ENCODE measurements at regions not wholly inside any gene's neighbourhood (a gene's known extent, or its start where the extent isn't known, plus 50 kb on each side); places are given as distances from the start of the nearest gene placed in this dataset.

DNA sequence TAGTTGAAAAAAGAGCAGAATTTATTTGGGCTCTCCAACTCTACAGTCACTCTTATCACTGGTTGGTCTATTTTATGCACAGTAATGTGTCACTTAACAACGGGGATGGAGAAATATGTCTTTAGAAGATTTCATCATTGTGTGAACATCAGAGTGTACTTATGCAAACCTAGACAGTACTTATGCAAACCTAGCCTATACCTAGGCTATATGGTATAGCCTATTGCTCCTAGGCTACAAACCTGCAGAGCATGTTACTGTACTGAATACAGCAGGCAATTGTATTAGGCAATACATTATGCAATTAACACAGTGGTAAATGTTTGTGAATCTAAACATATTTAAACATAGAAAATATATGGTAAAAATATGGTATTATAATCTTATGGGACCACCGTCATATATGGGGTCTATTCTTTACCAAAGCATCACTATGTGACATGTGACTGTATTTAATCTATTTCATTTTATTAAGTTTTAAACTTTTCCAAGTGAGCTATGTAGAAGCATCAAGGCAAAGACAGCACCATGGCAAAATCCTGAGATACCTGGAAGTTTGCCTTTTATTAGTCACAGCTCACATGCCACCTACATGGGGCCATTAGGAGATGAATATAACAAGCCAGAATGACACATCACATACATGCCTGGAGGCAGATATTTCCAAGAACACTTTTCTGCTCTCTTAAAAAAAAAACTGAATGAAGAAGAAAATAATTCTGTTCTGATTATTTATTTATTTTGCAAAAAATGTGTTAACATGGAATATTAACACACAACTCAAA is 537.4 kb downstream of the TUSC7 start:
- no peaks in the 10 kb centered on the region for H3K9me3 ChIP-seq (ENCODE audit: low read depth, low read length)
- H3K4me1 ChIP-seq (ENCODE audit: insufficient read depth, low read length), result no peaks in the 10 kb centered on the region

DNA sequence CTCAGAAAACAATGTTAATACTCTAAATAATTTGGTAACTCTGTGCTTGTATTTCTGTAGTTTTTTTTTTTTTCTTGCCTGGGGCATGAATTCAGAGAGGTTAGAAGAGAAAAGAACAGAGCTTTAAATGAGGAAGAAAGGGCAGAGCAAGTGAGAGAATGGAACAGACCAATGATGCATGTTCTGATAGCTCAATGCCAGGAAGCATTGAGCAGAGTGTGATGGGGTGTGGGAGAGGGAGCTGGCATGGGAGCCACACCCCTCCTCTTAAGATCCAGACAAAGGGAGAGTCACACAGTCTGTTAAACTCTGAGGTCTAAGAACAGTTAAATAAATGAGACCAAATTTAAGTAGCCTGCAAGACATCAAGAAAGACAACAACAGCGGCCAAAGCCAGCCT is 538.6 kb downstream of the TUSC7 start:
- Histone ChIP-seq H3K4me1 (ENCODE audit: insufficient read depth, low read length) (no peaks in the 10 kb centered on the region), H3K9me3 (ENCODE audit: low read depth, low read length) (no peaks in the 10 kb centered on the region), H3K27me3 (ENCODE audit: insufficient read depth, low read length) (no peaks in the 10 kb centered on the region), H3K4me3 (ENCODE audit: low read length) (no peak overlapping the region)

More for the DNA sequence above, 537.4 kb downstream of the TUSC7 start:
- Histone ChIP-seq H3K27me3 (ENCODE audit: insufficient read depth, low read length) (no peaks in the 10 kb centered on the region), H3K4me3 (ENCODE audit: low read length) (no peak overlapping the region)

DNA sequence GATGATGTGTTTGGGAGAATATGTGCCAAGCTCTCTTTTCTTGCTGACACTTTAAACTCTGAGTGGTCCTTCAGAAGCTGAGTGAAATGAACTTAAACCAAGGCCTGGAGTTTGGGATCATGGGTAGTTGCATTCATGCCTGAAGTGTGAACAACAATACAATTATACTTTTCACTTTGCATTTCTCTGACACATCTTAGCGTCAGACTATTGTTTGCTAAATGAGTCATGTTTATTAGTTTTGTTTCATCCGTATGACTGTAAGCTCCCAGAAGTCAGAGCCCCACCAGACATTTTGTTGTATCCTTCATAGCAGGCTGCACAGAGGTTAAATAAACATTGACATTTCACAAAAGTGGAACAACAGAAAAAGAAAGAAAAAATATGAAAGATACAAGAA is 542.6 kb downstream of the TUSC7 start:
- no peaks in the 10 kb centered on the region for H3K4me1 ChIP-seq (ENCODE audit: insufficient read depth, low read length)
- no peak overlapping the region for H3K4me3 ChIP-seq (ENCODE audit: low read length)
- H3K27me3 ChIP-seq (ENCODE audit: insufficient read depth, low read length), result no peaks in the 10 kb centered on the region
- no peaks in the 10 kb centered on the region for H3K9me3 ChIP-seq (ENCODE audit: low read depth, low read length)

DNA sequence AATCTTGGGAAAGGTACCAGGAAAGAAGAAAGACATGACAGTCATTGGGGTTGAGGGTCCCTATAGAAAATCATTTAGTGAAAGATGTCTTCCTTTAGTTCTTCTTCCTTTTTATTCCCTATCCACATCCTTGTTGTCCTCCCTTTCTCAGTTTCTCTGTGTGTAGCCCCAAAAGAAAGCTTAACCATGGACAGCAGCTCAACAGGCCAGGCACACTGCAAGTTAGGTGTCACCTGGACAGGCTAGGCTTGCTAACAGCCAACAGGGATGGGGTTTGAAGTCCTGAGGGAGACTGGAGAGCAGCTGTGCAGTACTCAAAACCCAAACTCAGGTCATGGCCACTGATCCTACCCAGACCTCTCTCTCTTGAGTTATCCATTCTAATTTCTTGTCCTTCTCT is 543.1 kb downstream of the TUSC7 start:
- Histone ChIP-seq H3K4me3 (ENCODE audit: low read length) (no peak overlapping the region), H3K4me1 (ENCODE audit: insufficient read depth, low read length) (no peaks in the 10 kb centered on the region), H3K9me3 (ENCODE audit: low read depth, low read length) (no peaks in the 10 kb centered on the region), H3K27me3 (ENCODE audit: insufficient read depth, low read length) (no peaks in the 10 kb centered on the region)

DNA sequence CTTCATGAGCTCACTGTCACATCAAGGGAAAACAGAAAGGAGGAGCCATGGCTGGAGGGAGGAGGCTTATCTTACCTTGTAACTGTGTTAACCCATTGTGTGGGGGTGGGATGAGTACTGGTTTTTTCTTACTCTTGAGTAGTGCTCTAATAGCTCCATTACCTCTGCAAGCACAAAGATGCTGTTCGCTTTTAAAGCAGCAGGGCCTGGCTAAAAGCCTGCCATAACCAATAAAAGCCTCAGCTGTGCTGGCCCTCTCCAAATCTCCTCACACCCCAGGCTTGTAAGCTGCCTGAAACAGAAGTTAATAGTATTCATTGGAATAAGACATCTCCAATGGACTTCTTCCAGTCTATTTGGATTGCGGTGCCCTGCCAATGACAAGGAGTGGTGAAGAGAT is 544.1 kb downstream of the TUSC7 start:
- no peaks in the 10 kb centered on the region for H3K9me3 ChIP-seq (ENCODE audit: low read depth, low read length)
- H3K4me3 ChIP-seq (ENCODE audit: low read length), result no peak overlapping the region
- H3K4me1 ChIP-seq (ENCODE audit: insufficient read depth, low read length), result no peaks in the 10 kb centered on the region
- H3K27me3 ChIP-seq (ENCODE audit: insufficient read depth, low read length), result no peaks in the 10 kb centered on the region

DNA sequence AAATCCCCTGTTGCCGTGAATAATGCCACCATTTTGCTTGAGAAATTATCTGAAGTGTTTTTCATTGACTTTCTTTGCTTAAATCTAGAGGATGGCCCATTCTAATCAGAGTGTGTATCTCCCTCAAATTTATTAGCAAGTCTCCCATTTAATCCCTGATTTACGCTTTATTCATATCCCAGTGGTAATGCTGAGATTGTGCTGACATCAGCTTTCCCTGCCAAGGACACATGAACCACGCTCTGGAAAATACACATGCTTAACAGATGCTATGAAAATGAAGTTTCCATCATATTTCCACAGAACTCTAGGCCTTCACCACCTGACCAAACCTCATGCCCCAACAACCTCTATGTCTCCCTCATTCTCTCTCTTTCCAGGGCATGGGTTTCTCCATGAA is 545.4 kb downstream of the TUSC7 start:
- H3K27me3 ChIP-seq (ENCODE audit: insufficient read depth, low read length), result no peaks in the 10 kb centered on the region
- no peak overlapping the region for H3K4me3 ChIP-seq (ENCODE audit: low read length)
- no peaks in the 10 kb centered on the region for H3K4me1 ChIP-seq (ENCODE audit: insufficient read depth, low read length)
- H3K9me3 ChIP-seq (ENCODE audit: low read depth, low read length), result no peaks in the 10 kb centered on the region

DNA sequence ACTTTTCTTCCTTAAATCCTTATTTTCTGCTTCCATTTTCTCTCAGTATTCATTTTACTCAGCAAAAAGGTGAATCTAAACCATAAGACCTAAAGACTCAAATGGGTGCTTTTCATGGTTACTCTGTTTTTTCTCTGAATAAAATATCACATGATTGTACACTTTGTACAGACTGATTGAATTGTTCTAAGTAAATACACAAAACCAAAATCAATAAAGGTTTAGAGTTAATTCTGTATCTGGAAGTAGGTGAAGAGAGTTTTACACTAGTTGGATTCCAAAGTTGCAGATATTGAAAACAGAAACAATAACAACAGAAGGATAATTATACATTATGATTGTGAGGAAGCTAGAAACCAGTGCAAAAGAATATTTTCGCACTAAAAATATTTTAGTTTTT is 546.2 kb downstream of the TUSC7 start:
- no peaks in the 10 kb centered on the region for H3K4me1 ChIP-seq (ENCODE audit: insufficient read depth, low read length)
- H3K27me3 ChIP-seq (ENCODE audit: insufficient read depth, low read length), result no peaks in the 10 kb centered on the region
- H3K4me3 ChIP-seq (ENCODE audit: low read length), result no peak overlapping the region
- H3K9me3 ChIP-seq (ENCODE audit: low read depth, low read length), result no peaks in the 10 kb centered on the region

DNA sequence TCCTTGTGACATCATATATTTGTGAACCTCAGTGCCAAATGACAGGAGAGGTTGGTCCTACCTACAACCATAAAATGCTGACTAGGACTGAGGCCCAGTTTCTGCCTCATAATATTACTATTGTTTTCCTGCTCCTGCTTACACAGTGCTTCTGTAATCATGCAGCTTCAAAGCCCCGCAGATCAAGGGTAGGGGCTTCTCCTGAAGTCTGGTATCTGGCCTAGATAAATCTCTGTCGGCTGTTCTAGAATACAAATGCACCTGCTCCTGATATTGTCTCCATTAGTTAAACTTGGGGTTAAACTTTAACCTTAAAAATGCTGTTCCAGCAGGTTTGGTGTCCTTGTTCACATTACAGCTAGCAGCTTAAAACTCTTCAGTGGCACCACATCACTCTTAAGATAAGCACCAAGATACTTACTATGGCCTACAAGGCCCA is 552.4 kb downstream of the TUSC7 start:
- no peaks in the 10 kb centered on the region for H3K9me3 ChIP-seq (ENCODE audit: low read depth, low read length)
- H3K4me3 ChIP-seq (ENCODE audit: low read length), result no peak overlapping the region
- no peaks in the 10 kb centered on the region for H3K4me1 ChIP-seq (ENCODE audit: insufficient read depth, low read length)
- H3K27me3 ChIP-seq (ENCODE audit: insufficient read depth, low read length), result no peaks in the 10 kb centered on the region

DNA sequence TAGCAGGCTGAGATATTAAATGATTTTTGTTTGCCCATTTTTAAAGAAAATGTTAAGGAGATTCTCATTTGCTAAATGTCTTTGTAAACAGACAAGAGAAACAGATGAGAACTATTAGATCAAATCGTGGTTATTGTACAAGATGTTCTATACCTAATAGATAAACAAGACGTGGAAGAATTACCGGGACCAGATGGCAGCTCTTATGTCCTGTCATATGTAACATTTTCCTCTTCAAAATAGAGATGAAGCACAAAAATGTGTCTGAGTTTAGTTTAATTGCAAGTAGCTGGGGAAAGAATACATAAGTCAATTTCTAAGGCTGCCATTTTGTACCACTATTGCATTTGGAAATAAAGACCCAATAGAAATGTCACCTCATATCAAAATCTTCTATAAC is 553.7 kb downstream of the TUSC7 start:
- Histone ChIP-seq H3K4me3 (ENCODE audit: low read length) (no peak overlapping the region), H3K27me3 (ENCODE audit: insufficient read depth, low read length) (no peaks in the 10 kb centered on the region), H3K9me3 (ENCODE audit: low read depth, low read length) (no peaks in the 10 kb centered on the region), H3K4me1 (ENCODE audit: insufficient read depth, low read length) (no peaks in the 10 kb centered on the region)

DNA sequence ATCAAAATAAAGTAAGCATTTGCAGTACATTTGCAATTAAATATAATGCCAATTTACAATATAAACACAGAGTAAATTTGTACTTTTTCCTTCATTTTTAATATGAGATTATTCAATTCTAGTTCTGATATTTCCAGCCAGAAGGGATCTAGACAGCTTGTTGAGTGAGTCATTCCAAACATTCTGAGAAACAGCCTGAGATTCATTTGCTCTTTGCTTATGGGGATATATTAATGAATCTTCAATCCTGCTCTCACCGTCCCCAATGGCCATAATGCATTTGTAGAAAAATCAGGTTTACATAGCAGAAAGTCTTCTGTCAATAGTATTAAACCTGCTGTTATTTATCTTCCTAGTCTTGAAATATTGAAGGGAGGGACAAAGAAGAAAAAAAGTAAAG is 554.2 kb downstream of the TUSC7 start:
- Histone ChIP-seq H3K4me3 (ENCODE audit: low read length) (no peak overlapping the region), H3K27me3 (ENCODE audit: insufficient read depth, low read length) (no peaks in the 10 kb centered on the region), H3K9me3 (ENCODE audit: low read depth, low read length) (no peaks in the 10 kb centered on the region), H3K4me1 (ENCODE audit: insufficient read depth, low read length) (no peaks in the 10 kb centered on the region)

DNA sequence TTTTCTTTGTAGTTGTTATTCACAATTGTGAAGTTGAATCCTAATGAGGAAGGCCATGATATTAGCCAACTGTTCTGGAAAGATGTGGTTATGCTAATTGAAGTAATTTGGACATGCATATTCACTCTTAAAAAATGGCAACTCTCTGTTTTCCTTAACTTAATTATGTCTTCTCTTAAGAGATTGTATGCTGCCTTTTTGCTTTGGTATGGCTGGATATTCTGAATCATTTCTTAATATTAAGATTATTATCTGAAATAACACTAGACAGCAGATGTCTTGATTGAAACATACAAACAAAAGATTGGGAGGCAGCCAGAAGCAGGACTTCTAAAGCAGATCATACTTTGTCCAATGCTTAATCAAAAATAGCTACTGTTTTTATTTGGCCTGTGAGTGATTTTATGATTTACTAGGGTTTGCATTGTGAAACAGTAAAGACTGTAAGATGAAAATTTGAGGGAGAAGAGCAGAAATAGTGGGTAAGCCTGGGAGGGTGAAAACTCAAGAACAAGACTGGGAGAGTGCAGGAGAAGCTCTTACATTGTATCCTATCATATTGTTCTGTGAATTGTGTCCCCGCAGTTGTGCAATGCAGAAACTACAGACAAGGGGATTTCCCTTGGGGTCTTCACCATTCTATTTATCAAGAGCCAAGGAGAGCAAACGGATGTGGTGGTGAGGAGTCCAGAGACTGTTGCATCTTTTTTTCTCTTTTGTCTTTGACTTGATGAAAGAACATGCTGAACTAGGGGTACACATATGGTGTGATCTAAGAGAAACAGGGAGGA is 554.8 kb downstream of the TUSC7 start:
- Histone ChIP-seq H3K4me1 (ENCODE audit: insufficient read depth, low read length) (no peaks in the 10 kb centered on the region), H3K9me3 (ENCODE audit: low read depth, low read length) (no peaks in the 10 kb centered on the region), H3K4me3 (ENCODE audit: low read length) (no peak overlapping the region), H3K27me3 (ENCODE audit: insufficient read depth, low read length) (no peaks in the 10 kb centered on the region)

DNA sequence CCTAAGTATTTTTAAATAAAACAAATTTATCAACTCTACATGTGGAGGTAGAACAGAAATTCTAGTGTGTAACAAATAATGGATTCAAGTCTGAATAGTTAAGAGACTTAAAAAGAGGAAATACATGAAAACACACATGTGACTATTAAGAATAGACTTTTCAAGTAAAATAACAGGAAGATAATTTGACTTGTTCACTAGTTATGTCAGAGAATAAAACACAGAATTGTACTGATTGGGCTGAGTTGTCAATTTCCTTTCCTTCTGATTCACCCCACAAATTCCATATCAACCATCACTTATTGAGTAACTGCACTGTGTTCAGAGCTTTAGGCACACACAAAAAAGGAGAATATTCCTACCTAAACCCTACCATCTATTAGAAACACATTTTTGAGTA is 557.2 kb downstream of the TUSC7 start:
- Histone ChIP-seq H3K4me3 (ENCODE audit: low read length) (no peak overlapping the region), H3K27me3 (ENCODE audit: insufficient read depth, low read length) (no peaks in the 10 kb centered on the region), H3K4me1 (ENCODE audit: insufficient read depth, low read length) (no peaks in the 10 kb centered on the region)

DNA sequence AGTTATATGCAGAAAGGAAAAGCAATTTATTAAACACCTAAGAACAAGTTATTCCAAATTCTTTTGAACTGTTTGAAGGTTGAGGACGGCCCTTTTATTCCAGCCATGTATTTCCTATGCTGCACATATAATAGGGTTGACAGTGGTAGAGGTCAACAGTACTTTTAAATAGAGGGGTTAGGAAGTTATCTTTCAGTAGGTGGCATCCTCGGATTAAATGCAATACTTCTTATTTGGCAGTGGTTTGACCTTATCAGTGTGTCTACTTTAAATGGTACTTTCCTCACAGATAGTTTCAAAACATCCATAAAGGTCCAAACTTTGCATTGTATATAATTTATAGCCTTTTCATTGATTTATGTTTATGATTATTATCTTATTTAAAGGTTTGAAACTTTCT is 558.7 kb downstream of the TUSC7 start:
- H3K9me3 ChIP-seq (ENCODE audit: low read depth, low read length), result no peaks in the 10 kb centered on the region
- no peak overlapping the region for H3K4me3 ChIP-seq (ENCODE audit: low read length)
- H3K27me3 ChIP-seq (ENCODE audit: insufficient read depth, low read length), result no peaks in the 10 kb centered on the region
- H3K4me1 ChIP-seq (ENCODE audit: insufficient read depth, low read length), result no peaks in the 10 kb centered on the region

More for the DNA sequence above, 557.2 kb downstream of the TUSC7 start:
- no peaks in the 10 kb centered on the region for H3K9me3 ChIP-seq (ENCODE audit: low read depth, low read length)

DNA sequence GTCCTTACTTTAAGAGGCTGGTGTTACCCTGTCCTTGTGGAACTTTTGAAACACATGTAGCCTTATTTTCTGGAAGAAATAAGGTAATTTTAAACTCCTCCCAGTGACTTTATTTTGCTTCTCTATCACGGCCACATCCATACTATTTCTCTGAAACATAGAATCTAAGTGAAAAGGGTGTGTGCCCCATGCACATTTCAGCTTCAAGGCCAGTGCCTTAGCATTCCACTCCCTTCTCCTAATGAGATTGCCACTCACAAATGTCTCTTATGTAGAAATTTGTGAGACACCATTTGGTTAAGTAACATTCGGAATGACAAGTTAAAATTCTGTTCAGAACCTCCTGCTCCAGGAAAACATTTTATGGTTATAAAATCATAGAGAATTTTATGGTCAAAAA is 562.7 kb downstream of the TUSC7 start:
- Histone ChIP-seq H3K4me3 (ENCODE audit: low read length) (no peak overlapping the region), H3K27me3 (ENCODE audit: insufficient read depth, low read length) (no peaks in the 10 kb centered on the region), H3K9me3 (ENCODE audit: low read depth, low read length) (no peaks in the 10 kb centered on the region)

DNA sequence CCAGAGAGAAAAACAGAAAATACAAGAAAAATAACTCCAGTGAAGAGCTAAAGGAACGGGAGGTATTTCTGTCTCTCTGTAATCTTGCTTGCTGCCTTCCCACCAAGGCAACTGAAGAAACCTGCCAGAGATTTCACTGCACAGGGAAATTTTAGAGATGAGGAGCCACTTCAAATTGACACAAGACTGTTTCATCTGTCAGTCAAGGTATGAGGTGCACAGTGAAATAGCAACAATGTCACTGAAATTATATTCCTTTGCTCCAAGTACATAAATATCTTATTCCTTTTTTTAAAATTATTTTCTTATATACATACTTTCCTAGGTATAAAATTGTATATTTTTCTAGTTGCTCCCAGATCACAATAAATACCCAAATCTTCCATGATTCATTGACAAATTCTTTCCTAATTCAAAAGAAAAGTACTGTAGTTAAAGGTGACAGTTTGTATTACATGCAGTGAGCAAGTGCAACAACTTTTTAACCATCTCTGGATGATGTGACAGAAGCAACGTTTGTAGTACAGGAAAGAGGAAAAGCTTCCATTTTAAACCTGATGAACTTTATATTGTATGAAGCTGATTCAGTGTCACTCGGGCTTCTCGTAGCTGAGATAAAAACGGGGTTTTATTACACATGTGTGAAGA is 563.4 kb downstream of the TUSC7 start:
- H3K9me3 ChIP-seq (ENCODE audit: low read depth, low read length), result no peaks in the 10 kb centered on the region
- H3K27me3 ChIP-seq (ENCODE audit: insufficient read depth, low read length), result no peaks in the 10 kb centered on the region
- no peaks in the 10 kb centered on the region for H3K4me1 ChIP-seq (ENCODE audit: insufficient read depth, low read length)
- no peak overlapping the region for H3K4me3 ChIP-seq (ENCODE audit: low read length)

More for the DNA sequence above, 562.7 kb downstream of the TUSC7 start:
- H3K4me1 ChIP-seq (ENCODE audit: insufficient read depth, low read length), result no peaks in the 10 kb centered on the region

Data from mononuclear cell (primary cell).